Retinal pigment epithelial cell (primary cell): ENCODE measurements at regions not wholly inside any gene's neighbourhood (a gene's known extent, or its start where the extent isn't known, plus 50 kb on each side); places are given as distances from the start of the nearest gene placed in this dataset.
"Not testable (repeated sequence)": the region's sequence is repeated elsewhere in the genome, so short reads cannot be mapped to it uniquely, and the experiment has no call there.

Source experiments
- DNase-seq: peaks from one replicate; pipeline ENCODE4 v3.0.0-alpha.2; 2010; ENCODE audit warnings: low read depth
- H3K4me3 ChIP-seq: 2 replicates; pipeline ENCODE4 v1.5.1; 2011; ENCODE audit warnings: mild to moderate bottlenecking, low read length, control low read depth, moderate library complexity
- CTCF ChIP-seq: conservative IDR thresholded peaks from 2 replicates; pipeline ENCODE4 v1.5.1; 2011; ENCODE audit warnings: low read depth, low read length, control low read depth, inconsistent platforms

- TF ChIP-seq CTCF, result no peak
- no peak overlapping the region for H3K4me3 ChIP-seq
- DNase-seq, result no peak
Measured at GRCh38 chr10:6707352-6707751, 127.3 kb upstream of the PRKCQ start.

GRCh38 chr10:6706725-6707124 is 126.6 kb upstream of the PRKCQ start:
- DNase-seq, result no peak
- H3K4me3 ChIP-seq, result no peak overlapping the region
- TF ChIP-seq CTCF, result no peak

- no peak for TF ChIP-seq CTCF
- H3K4me3 ChIP-seq, result no peak overlapping the region
- DNase-seq, result no peak
Measured at GRCh38 chr10:6704896-6705295, 124.8 kb upstream of the PRKCQ start.

- not testable (repeated sequence) for H3K4me3 ChIP-seq, DNase-seq
Measured at GRCh38 chr10:6702833-6703232, 122.8 kb upstream of the PRKCQ start.

GRCh38 chr10:6702030-6702429 is 122.0 kb upstream of the PRKCQ start:
- no peak overlapping the region for H3K4me3 ChIP-seq
- no peak for DNase-seq
- no peak for TF ChIP-seq CTCF

- no peak for DNase-seq
- peak; percentile 40 for TF ChIP-seq CTCF
Measured at GRCh38 chr10:6701289-6701688, 121.2 kb upstream of the PRKCQ start.

GRCh38 chr10:6700066-6700465 is 120.0 kb upstream of the PRKCQ start:
- no peak overlapping the region for H3K4me3 ChIP-seq
- no peak for TF ChIP-seq CTCF
- DNase-seq, result no peak

More at GRCh38 chr10:6701289-6701688, 121.2 kb upstream of the PRKCQ start:
- H3K4me3 ChIP-seq, result no peak overlapping the region

- no peak for DNase-seq
- H3K4me3 ChIP-seq, result no peak overlapping the region
- no peak for TF ChIP-seq CTCF
Measured at GRCh38 chr10:6699336-6699735, 119.3 kb upstream of the PRKCQ start.
